GM12875 (cell line): ENCODE measurements at regions not wholly inside any gene's neighbourhood (a gene's known extent, or its start where the extent isn't known, plus 50 kb on each side); places are given as distances from the start of the nearest gene placed in this dataset.

Experiments used
- H3K4me3 ChIP-seq: one replicate; pipeline ENCODE4 v1.5.1; 2011; ENCODE audit warnings: low read depth, low read length, control low read depth
- CTCF ChIP-seq: IDR thresholded peaks from 2 replicates; pipeline ENCODE4 v1.5.1; 2011; ENCODE audit warnings: low read depth, mild to moderate bottlenecking, control low read depth, inconsistent platforms, low read length, moderate library complexity, borderline replicate concordance; ENCODE audit not compliant: insufficient read depth

- H3K4me3 ChIP-seq: no peak overlapping the region
- no peak for TF ChIP-seq CTCF
These were observed 59.6 kb upstream of the CDH13 start for GRCh38 chr16:82567175-82567574.

DNA sequence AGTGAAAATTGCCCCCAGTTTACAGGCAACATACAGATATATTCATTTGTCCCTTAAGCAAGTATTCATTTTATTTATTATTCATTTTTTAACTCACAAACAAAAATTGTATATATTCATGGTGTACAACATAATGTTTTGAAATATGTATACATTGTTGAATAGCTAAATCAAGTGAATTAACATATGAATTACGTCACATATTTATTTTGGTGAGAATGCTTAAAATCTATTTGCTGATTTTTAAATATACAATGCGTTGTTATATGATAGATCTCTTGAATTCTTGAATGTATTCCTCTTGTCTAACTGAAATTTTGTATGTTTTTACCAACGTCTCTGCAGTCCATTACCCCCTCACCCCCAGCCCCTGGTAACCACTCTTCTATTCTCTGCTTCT, 63.4 kb upstream of the CDH13 start:
- no peak overlapping the region for H3K4me3 ChIP-seq
- no peak for TF ChIP-seq CTCF

GRCh38 chr16:82562183-82562683, 64.5 kb upstream of the CDH13 start:
- TF ChIP-seq CTCF: no peak
- no peak overlapping the region for H3K4me3 ChIP-seq

- TF ChIP-seq CTCF: no peak
- no peak overlapping the region for H3K4me3 ChIP-seq
These were observed 65.9 kb upstream of the CDH13 start for GRCh38 chr16:82560805-82561325.

- H3K4me3 ChIP-seq: no peak overlapping the region
- TF ChIP-seq CTCF: no peak
These were observed 82.2 kb upstream of the CDH13 start for GRCh38 chr16:82544378-82545160.

DNA sequence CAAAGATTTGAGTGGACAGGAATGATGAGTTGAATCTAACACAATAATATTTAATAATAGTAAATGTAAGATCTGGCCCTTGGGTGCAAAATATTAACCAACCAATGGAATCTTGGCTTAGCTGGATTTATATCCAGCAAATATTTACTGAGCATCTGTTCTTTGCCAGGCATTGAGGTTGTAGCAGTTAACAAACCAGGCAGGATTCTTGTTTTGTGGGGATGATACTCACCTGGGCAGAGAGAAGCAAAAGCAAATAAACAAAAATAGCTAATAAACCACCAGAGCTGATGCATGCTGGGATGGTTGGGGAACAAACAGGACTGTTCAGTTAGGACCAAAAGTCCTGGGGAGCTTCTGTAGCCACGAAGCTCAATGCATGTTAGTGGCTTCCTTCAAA, 84.1 kb upstream of the CDH13 start:
- no peak for TF ChIP-seq CTCF
- H3K4me3 ChIP-seq: no peak overlapping the region

DNA sequence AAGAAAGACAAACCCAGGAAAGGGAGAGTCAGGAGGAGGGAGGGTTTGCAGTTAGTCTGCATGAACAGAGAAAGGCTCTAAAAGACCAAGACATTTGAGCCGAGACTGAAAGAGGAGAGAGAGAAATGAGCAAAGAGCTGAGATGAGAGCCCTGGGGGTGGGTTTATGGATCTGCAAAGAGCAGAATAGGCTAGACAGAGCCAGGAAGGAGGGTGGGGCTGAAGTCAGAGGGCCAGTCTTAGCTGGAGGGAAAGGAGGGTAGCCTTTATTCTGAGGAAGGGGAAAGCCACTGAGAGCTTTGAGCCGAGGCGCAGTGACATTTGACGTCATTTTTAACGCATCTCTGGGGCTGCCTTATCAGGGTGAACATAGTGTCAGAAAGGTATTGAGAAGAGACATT, 85.7 kb upstream of the CDH13 start:
- no peak overlapping the region for H3K4me3 ChIP-seq
- no peak for TF ChIP-seq CTCF
